DMS153 treated with DMSO at 0.1 percent for 48 hours (cell line): ENCODE measurements at regions not wholly inside any gene's neighbourhood (a gene's known extent, or its start where the extent isn't known, plus 50 kb on each side); places are given as distances from the start of the nearest gene placed in this dataset.
"Not testable (repeated sequence)": the region's sequence is repeated elsewhere in the genome, so short reads cannot be mapped to it uniquely, and the experiment has no call there.

Experiments
- DNase-seq: peaks from one replicate; lab custom pipeline; 2025; ENCODE audit not compliant: unreplicated experiment; lab: John Stamatoyannopoulos, UW

DNA sequence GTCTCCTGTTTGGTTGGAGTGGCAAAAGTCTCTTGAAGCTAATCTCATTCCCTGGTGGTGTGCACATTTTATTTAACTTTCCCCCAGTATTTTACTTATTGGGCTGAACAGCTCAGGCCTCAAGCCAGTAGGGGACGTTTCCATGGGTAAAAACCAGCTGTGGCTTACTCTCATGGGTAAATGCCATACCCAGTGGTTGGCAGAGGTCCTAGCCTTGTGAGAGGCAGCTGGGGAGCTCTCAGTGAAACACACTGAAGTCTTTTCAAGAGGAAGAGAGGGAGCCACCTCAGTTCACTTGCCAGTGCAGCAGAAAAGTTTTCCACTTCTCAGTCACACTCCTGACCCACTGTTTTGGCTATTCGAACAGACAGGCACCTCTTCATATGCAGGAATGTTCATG lies 1964.2 kb downstream of the ARAP2 start:
- DNase-seq, result no peak

DNA sequence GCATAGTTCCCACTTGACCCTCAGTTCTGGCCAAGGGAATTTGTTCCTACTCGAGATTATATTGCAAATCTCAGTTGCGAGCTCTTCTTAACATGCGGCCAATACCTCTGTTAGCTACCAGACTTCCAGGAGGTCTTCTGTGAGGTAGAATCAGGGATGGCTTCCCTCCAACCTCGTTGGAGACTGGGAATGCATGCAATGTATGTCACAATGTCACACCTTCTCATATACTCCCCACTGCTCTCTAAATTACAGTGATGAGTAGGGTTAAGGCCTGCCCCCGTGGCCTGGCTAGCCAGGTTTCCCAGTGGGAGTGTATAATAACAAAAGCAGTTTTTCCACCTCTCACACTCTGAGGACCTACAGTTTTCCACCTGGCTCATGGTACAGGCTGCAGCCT lies 1962.5 kb downstream of the ARAP2 start:
- DNase-seq, result no peak

DNA sequence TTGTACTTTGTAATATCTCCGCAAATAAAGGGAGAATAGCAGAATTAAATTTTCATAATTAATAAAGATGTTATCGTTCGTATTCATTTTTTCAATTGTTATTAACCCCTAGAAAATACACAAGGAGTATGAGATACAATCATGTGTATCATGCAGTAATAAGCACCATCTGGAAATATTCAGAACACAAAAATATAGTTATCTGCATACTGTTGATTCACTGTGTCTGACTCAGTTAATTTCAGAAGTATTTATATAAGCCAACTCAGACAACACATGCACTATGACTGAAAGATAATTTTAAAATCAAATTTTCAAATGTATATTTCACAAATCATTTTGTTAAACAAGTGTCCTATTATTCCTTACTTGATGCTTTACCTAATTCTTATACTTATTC lies 1954.8 kb downstream of the ARAP2 start:
- DNase-seq, result no peak

DNA sequence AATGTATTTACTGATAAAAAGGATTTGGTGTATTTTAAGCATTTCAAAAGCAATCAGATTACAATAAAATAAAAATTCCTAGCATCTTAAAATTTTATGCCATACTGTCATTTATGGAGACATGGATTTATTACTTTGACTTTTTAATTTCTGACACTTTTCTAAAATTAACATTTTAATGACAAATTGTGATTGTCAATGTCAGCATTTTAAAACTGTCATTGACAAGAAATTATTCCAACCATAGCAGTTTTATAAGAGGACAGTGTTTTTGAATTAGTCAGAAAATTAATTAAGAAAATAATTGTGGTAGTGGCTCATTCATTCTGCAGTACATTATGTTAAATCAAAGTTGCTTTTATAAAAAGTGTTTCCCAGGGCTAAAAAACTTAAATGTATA lies 1954.4 kb downstream of the ARAP2 start:
- no peak for DNase-seq

DNA sequence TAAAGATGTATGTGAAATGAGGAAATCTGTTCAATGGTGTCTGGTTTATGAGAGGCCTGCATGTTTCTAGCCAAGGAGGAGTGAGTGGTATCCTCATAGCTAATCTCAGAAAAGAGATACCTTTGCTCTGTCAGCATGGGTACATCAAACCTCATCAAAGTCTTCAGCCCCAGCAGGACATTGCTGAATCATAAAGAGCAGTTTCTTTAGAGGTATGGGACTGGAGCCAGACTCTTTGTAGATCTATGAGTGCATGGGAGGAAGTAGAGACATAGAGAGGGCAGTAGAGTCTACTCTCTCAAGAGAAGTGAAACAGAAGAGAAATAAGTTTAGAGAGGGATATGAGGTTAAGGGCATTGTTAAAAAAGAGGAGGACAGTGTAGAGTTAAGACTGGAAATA lies 1950.9 kb downstream of the ARAP2 start:
- no peak for DNase-seq

DNA sequence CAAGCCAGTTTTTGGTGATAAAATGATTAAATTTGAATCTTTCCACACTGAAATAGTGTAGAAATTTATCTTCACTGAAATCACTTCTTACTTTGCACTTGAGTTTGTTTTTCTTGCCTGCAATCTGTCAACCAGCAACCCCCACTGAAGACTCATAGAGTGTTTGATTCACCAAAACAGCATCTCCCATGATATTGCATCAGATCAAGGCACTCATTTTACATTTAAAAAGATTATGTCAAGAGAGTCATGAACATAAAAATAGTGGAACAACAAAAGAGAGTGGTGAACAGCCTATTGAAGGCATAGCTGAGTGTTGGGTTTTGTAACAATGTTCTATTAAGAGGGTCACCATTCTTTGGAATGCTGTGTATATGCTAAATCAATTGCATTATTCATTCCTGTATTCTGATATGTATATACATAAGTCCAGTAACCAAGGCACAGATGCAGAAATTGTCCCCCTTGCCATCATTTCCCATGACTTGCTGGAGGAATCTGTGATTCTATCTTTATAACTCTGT lies 1934.9 kb downstream of the ARAP2 start:
- no peak for DNase-seq

DNA sequence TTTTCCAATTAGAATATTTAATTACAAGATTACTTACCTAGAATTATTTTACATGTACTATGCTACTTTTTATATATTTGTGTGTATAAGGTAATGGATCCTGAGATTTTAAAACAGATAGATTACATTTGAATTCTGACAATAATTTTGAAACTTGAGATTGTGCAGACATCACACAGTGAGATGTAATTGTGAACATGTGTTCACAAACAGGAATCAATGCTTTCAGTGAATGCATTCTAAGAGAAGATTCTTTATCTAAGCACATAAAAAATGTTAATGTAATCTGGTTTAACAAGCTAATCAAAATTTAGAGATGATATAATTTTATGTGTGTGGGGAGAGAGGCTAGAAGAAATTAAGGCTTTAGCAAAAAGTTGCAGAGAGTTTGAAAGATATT lies 1925.5 kb downstream of the ARAP2 start:
- no peak for DNase-seq

DNA sequence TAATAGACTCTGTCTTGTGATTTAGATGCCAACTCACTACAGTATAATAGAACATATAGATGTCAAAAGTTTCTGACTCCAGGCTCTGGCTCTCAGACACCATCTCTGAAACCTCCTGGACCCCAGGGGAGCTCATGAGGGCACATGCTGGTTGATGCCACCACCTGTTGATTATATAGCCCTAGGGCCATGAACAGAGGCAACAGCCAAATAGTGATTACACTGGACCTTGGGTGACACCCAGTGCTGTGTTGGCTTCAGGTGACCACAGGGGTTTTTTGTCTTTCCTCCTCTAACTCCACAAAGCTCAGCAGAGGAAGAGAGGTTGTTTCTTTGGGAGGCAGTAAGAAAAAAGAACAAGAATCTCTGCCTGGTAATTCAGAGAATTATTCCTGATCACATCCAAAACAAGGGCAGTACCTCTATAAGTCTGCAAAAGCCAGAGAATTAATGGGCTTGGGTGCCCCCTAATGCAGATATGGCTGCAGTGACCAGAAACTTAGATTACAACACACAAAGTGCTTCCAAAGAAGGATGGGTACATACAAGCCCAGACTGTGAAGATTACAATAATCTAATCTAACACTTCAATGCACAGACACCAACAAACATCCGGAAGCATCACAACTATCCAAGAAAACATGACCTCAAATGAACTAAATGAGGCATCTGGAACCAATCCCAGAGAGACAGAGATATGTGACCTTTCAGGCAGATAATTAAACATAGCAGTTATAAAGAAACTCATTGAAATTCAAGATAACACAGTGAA lies 1920.6 kb downstream of the ARAP2 start:
- DNase-seq, result no peak

DNA sequence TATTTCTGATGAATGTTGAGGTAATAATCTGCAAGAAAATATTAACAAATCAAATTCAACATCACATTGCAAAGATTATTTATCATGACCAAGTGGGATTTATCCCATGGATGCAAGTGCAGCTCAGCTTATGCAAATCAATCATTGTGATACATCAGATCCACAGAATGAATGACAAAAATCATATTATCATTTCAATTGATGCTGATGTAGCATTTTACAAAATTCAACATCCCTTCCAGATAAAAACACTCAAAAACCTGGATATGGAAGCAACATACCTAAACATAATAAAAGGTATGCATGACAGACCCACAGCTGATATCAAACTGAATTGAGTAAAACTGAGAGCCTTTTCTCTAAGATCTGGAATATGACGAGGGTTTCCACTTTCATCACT lies 1915.4 kb downstream of the ARAP2 start:
- no peak for DNase-seq

DNA sequence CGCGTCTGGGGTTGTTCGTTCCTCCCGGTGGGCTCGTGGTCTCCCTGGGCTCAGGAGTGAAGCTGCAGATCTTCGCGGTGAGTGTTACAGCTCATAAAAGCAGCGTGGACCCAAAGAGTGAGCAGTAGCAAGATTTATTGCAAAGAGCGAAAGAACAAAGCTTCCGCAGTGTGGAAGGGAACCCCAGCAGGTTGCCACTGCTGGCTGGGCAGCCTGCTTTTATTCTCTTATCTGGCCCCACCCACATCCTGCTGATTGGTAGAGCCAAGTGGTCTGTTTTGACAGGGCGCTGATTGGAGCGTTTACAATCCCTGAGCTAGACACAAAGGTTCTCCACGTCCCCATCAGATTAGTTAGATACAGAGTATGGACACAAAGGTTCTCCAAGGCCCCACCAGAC lies 1909.2 kb downstream of the ARAP2 start:
- DNase-seq, result not testable (repeated sequence)

DNA sequence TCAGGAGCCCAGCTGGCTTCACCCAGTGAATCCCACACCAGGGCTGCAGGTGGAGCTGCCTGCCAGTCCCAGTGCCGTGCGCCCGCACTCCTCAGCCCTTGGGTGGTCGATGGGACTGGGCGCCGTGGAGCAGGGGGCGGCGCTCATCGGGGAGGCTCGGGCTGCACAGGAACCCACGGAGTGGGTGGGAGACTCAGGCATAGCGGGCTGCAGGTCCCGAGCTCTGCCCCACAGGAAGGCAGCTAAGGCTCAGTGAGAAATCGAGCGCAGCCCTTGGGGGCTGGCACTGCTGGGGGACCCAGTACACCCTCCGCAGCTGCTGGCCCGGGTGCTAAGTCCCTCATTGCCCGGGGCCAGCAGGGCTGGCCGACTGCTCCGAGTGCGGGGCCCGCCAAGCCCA lies 1908.8 kb downstream of the ARAP2 start:
- DNase-seq, result not testable (repeated sequence)

DNA sequence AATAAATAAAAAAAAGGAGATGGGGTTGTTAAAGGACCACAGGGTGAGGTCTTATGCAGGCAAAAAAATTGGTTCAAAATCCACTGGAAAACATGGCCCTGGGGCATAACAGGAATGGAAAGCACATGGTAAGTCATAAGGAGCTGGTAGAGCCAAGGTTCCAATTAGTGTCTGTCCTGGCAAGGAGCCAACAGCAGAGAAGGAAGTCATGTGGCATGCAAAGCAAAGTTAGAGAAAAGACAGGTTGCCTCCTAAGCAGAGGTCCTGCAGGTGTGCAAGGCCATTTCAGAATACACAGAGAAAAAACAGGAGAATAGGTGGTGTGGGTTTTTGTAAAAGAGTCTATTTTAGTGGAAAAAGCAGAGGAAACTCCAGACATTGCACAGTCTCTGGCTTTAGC lies 1881.7 kb downstream of the ARAP2 start:
- no peak for DNase-seq

DNA sequence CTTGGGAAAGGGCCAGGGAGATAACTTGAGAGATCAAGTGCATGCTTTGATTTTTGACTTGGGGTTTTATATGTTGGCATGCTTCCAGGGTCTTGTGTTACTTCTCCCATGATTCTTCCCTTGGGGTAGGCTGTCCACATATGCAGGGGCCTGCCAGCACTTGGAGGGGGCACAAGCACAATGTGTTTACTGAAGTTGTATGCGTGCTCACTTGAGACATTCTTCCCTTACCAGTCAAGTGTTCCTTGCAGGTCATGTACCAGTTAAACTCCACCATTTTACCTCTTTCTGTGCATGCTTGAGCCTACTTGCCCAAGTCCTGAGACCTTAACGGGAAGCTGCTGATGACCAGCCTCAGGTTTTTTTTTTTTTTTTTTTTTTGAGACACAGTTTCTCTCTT lies 1880.5 kb downstream of the ARAP2 start:
- no peak for DNase-seq

DNA sequence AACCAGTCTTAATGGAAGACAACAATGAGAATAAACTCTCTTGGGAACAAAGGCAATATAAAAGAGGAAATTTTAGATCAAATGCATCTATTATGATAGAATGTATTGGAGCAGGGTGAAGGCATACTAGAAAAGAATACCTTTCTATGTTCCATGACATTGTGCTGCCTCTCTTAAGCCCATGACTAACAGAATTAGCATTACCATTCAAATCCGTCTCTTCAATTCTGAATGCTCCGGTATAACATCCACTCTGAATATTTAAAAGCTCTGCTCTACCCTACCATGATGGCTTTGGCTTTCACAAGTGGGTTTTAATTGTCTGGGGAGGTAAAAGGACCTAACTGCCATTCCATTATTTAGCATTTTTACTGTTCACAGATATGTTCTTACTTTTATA lies 1878.4 kb downstream of the ARAP2 start:
- peak; percentile 49 for DNase-seq

DNA sequence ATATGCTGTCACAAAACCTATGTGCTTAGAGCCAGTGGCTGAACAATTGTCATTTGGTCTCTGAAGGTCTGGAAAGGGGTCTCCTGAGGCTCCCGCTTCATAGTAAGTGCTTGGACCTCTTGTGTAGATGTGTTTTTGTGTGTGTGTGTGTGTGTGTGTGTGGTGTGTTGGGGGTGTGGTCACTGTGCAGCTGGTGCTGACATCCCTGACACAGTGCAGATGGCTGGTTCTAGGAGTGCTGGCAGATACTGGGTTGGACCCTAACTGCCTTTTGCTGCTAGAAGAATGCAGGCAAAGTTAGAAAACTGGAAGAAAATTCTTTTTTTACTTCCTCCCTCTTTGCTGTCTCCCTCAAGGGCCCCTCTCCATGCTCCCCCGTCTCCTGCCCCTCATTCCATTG lies 1872.6 kb downstream of the ARAP2 start:
- DNase-seq, result no peak

DNA sequence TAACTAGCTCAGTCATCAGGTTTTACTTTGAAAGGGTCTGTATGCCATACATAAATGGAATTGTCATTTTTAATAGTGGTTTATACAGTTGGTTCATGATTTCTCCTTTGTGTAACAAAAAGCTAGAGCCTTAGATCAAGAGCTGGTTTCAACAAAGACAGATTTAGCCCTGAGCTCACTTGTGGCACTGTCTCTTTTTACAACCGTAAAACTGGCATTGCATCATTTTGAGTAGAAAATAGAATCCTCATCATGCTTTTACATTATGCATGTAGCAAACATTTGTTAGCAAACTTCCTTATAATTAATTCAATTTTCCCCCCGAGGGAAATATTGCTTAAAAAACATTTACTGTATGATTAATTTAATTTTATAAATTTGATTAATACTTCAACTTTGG lies 1871.5 kb downstream of the ARAP2 start:
- DNase-seq, result no peak

DNA sequence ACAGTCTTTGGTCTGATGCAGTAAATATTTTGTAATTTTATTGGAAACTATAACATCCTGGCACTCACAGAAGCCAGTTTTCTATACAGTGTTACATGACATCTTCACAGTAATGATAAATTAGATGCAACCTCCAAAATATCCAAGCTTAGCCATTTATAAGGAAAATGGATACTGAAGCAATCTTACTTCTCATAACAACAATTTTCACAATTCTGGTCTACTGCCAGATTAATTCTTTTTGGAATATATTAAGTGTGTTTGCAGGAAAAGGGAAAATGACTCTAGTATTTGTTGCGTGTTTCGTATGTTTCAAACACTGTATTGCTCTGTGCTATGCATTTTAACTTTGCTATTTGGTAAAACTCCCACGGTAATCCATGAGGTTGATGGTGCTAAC lies 1870.9 kb downstream of the ARAP2 start:
- DNase-seq, result no peak

DNA sequence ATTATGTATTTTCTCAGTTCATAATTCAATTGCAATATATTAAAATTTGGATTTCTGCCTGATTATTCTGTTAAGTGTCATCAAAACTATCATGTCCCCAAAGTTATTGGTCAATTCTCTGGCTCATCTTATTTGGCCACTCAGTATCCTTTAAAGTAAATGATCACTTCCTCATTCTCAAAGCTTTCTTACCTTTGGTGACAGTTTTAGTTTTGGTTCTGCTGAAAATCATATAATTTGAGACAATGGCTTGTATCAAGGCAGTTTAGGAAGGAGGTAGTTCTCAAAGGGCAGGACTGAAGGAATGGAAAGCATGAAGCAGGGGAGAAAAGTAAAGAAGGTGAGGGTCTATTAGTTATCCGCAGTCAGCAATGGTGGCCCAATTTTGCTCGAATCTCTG lies 1832.1 kb downstream of the ARAP2 start:
- no peak for DNase-seq

DNA sequence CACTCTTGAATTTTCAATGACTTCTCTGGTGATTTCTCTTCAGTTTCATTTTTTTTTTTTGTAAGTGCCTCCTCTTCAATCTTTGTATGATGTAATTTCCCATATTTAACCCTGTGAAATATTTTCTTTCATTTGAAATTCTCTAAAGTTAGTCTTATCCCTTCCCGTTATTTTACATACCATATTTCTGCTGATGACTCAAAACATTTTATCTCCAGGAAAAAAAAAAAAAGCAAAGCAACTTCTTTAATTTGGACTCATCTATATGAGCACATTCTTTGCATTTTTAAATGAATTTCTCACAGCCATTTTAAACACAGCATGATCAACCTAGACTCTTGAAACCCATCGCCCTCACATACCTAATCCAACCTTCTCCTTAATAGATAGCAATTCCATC lies 1831.4 kb downstream of the ARAP2 start:
- DNase-seq, result no peak

DNA sequence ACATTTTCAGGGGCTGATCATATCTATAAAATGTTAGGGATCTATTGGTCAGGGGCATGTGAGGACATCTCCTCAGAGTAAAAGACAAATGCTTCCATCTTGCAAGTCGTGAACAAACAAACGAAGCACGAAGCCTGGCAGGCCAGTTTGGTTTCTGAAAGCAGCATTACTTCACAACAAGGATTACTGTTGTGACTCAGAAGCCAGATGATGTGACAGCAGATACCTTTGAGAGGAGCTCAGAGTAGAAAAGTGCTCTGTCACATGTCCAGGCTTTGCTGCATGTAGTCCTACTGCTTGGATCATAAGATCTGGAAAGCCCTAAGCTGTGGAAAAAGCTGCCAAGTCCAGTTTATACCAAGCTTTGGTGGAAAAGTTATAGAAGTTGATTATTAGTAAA lies 1827.2 kb downstream of the ARAP2 start:
- no peak for DNase-seq

DNA sequence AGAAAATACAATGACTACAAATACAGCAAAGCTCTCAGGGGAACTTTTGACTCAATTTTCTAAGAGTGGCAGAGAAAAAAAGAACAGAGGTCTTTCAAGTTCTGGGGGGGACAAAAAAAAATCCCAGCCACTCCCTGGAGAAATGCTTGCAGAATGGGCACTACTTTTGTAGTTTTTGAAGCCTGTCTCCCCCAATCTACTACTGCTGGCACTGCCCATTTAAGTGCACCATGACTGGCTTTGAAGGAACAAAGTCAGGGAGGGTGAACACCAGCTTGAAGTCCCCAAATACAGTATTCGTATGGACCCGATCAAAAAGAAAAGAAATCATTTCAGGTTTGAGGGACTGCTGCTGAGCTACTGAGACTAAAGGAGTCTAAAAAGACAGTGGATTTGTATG lies 1824.4 kb downstream of the ARAP2 start:
- DNase-seq, result no peak

DNA sequence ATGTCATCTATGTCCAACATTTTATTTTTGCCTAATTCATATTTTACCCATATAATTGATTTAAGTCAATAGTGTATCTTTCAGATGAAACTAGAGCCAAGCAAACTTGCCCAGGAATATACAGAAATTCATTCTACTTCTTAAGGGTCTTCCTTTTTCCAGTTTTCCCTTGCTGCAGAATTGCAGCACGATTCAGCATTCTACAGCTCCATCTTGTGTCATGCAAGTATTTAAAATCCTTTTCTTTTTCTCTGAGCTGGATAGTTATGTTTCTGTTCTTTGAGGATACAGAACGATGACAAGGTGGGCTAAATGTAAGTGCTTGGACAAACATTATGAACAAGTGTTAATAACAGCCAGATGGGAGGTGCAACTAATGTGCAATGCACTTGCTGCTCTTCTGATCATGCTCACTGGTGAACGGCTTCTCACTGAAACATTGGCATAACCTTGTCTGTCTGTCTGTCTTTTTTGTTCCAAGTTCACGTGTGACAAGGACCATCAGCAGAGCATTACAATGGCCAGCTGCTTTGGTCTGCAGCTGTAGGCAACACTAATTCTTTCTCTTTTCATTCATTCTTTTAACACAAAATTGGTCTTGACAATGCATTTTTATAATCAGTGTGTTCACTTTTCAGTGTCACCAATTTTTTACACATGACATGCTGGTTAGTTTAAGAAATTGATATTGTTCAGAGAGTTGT lies 1821.7 kb downstream of the ARAP2 start:
- DNase-seq, result no peak

DNA sequence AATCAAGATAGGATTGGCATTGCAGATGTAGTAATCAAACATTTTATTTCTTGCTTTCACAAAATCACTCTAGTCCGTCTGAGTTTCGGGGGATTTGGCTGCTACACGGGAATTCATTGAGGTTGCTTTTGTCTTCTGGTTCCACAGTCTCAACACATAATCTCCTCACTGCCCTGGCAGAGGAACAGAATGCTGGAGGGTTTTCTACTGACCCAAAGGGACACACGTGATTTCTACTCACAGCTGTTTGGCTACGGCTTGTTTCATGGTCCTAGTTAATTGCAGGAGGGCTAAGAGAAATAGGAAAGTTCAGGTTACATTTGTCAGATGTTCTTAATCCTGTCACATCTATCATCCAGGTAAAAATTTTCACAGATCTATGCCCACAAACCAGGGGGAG lies 1811.6 kb downstream of the ARAP2 start:
- no peak for DNase-seq
